ENCODE measurements at regions not wholly inside any gene's neighbourhood (a gene's known extent, or its start where the extent isn't known, plus 50 kb on each side); places are given as distances from the start of the nearest gene placed in this dataset.
"Not testable (repeated sequence)": the region's sequence is repeated elsewhere in the genome, so short reads cannot be mapped to it uniquely, and the experiment has no call there.

DNA sequence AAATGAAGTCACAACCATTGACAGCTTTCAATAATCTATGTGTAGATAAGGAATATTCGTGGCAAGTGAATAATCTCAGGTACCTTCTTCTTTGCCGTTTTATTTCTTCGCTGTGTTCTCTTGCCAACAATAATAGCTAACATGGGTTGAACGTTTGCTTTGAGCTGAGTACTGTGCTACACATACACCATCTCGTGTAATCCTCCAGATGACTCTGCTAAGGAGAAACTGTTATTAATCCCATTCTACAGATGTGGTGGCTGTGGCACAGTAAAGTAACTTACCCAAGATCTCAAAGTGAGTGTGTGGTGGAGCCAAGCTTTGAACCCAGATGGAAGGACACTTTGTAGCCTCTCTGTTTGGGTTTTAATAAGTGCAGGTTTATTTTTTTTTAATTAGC, 179.7 kb downstream of the C9orf152 start:
- DNase-seq: no peak

DNA sequence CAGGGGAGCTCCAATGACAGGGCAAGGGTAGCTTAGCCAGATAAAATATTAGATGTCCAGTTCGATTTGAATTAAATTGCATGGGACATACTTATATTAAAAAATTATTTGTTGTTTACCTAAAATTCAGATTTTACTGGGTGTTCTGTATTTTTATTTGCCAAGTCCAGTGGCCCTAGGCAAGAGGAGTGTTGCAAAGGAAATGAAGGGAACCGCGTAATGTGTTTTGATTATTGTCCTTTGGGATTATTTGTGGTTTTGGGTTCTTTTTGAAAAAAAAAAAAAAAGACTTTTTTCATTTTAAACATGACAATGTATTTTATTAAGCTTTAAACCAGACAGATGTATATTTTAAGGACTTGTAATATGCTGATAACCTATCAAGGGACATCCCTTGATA, 179.3 kb downstream of the C9orf152 start:
- no peak for DNase-seq

DNA sequence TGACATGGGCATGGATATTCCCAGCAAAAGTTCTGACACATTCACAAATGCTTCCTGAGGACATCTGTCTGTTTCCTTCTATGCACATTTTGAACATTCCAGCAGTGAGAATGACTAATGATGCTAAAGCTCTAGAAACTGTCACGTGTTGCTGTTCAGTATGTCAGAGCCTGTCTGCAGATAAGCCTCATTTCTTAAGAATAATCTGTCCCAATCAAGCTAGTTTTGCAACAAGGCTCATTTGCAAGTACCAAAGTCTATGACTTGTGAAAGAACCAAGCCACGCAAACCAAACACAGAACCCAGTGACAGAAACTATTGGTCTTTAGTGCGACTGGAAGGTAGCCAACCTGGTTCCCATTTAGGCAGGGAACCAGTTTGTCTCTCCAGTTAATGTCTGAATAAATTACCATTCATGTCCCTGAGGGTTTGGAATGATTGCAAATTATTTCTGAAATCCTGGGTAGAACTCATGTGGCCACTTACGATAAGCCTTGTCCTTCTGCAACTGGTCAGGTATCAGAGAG, 178.5 kb downstream of the C9orf152 start:
- DNase-seq: no peak

DNA sequence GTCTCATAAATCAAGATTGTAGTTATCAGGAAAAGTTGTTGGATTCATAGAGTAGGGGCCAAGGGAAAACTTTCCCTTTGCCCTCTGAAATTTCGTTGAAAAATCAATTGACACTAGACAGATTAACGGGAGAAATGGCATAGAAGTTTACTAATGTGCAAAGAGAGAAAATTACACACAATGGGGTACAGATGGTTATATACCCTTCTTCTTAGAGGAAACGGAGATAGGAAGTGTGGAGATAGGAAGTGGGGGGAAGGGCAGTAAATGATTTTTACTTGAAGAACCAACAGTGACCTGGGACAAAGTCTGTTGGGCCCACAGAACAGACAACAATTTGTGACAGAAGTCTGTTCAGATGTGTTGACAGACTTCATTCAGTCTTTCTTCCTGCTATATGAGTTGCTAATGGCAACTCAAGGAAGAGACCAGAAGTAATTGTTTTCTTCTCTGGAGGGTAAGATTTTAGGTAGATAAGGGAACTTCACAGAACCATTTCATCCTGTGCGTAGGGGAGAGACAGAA, 177.9 kb downstream of the C9orf152 start:
- no peak for DNase-seq

DNA sequence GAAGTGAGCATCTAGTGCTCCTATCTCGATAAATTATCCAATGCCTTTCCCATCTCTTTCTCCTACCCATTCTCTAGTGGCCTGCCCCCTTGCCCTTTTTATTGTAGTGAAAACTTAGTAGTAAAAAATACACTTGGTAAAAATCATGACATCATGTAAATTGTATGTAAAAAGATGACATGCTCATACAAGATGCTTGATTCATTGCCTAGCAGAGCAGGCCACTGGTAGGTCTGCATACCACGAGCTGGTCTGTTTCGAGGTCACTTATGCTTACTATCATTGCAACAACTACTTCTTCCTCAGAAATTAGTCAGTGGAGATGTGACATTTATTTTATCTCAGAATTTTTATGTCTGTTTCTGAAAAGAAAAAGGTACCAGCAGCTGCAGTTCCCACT, 177.3 kb downstream of the C9orf152 start:
- DNase-seq: no peak

DNA sequence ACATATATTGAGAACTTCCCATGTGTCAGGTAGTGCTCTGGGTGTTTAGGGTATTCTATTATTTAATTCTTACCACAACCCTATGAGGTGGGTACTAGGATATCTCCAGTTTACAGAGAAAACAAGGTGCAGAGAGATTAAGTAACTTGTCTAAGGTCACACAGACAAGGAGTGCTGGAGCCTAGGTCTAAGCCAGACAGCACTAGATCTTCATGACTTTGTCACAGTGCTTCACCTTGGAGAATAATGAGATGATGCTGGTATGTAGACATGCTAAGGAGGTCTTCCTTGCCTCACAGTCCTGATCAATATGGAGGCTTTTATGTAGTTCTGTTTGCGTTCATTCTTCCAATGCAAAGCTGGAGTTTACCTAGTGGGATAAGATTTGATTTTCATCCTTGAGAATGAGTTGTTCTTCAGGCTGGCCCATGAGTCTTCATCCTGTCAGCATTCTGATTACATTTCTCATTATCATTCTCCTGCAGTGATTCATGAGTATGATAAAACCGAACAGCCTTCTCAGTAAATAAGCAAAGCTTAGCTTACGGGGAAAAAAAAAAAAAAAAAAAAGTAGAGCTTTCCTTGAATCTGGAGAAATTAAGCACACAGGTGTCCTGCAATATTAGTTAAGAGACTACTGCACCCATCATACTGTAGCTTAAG, 176.3 kb downstream of the C9orf152 start:
- no peak for DNase-seq

DNA sequence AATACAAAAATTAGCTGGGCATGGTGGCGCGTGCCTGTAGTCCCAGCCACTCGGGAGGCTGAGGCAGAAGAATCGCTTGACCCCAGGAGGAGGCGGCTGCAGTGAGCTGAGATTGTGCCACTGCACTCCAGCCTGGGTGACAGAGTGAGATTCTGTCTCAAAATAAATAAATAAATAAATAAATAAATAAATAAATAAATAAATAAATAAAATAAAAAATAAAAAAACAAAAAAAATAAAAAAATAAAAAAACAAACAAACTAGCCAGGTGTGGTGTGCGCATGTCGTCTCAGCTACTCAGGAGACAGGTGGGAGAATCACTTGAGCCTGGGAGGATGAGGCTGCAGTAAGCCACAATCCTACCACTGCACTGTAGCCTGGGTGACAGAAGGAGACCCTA, 175.4 kb downstream of the C9orf152 start:
- not testable (repeated sequence) for DNase-seq

DNA sequence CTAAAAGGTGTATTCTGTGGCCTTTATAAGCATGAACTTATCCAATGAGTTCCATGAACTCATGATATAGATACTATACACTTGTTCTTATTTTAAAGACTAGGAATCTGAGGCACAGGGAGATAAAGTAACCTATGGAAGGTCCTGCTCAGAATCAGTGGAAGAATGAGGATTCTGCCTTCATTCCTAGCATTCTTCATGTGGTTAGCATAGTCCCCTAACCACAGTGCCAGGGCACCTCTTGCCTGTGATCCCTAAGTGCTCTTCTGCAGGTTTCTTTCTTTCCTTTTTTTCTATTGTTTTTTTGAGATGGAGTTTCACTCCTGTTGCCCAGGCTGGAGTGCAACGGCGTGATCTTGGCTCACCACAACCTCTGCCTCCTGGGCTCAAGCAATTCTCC, 174.1 kb downstream of the C9orf152 start:
- DNase-seq: no peak

DNA sequence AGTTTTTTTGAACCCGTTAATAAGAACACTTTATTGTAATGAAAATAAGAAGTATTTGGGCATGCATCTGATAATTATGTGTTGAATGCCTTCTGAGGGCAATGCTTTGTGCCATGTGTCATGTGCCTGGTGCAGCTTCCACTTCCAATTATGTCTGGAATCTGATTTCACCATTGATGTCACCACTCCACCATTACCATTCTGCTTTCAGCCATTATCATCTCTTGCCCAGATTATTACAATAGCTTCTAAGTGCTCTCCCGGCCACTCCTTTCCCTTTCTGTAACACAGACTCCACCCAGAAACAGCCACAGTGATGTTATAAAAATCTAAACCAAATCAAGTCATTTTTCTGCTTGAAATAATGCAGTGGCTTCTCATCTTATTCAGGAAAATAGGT, 171.7 kb downstream of the C9orf152 start:
- DNase-seq: no peak

DNA sequence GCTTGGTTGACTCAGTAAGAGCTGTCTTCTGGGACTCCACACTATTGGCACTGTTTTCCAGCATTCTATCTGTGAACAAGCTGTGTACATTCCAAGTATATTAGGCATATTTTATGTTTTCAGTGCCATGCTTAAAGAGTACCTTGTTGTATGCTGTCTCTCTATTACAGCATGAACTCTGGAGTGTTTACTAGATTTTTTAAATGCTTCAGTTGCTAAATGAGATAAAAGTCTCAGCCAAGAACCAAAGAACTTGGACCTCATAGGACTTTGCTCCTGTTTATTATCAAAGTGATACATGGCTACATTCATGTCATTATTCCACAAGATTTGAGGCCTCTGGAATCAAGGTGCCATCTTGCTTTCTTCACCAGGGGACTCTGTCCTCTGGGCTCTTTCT, 167.2 kb downstream of the C9orf152 start:
- DNase-seq: no peak

DNA sequence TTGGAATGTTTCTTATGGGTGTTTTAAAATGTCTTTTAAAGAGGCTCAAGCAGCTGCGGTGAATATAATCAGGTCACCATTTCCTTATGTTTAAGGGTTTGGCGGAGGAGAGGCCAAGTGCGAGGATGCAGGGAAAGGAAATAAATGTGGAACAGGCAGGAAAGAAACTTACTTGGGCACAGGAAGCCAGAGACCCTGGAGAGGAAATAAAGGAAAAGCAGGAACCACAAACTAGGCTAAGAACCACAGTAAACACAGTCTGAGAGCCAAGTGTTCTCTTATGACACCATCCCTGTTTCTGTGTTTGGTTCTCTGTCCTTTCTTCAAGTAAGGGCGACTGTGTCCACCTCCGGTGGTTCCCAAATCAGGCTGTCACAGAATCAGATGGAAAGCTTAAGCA, 166.5 kb downstream of the C9orf152 start:
- DNase-seq: no peak

DNA sequence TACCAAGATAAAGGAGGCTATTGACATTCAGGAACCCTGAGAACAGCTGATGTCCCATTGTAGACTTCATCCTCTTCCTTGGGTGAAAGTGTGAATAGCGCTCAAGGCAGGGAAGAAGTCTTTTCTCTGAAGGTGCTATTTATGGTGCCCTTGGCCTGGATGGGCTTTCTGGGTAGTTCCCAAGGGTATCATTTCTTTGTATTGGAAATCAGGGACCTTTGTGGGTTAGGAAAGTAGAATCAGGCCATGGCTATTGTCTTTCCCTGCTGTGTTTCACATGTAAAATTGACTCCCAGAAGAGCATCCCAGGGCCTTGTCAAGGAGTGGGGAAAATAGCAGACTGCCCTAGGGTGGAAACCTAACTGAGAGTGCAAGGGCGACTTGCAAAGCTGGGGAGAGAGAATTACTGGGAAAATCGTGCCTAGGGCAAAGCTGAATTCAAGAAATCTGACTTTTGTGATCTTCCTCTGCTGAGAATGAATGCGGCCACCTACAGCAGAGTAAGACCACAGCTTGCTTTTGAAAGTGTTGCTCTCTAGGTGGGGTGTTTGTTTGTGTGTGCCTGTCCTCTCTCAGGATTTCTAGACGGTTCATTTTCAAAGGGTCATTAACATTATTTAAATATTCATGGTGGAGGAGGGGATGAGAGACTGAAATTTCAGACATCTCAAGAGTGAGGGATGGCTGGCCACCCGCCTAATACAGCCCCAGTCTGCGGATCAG, 160.6 kb downstream of the C9orf152 start:
- DNase-seq: no peak

DNA sequence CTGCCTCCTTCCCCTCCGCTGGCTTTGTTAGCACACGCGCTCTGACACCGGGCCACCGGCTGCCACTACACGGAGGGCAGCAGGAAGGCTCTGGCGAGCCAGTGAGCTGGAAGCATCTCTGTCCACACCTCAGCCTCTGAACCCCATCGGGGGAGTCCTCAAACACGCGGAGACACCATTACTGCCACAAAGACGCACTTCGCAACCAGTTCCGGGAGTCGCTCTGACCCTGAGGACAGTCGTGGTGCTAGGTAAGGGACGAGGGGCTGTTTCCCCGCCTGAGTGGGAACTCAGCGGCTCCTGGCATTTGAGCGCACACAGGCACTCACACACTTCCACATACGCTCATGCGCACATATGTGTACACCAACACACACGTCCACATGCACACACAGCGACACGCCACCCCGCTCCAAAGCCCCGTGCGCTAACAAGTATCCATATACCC, 160.0 kb downstream of the C9orf152 start:
- no peak for DNase-seq

DNA sequence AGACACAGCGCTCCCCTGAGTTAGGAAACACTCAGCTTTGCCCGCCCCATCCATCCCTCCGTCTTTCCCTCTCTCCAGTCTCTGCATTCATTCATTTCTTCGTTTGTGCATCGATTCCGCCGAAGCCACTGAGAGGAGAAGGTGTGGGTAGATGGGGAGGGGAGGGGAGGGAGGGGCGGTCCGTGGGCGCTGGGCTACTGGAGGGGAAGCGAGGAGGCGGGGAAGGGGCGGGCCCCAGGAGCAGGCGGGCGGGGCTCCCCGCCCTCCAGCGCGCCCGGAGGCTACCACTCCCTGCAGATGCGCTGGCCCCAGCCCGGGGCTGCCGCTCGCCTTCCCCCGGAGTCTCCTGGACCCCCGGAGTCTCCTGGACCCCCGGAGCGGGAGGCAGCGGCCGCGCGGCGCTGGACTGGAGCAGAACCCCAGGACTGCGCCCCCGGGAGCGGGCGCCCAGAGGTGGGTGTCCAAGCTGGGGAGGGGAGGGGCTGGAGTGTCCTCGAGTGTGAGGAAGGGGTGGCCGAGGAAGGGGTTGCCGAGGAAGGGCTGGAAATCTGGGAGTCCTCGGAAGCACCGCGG, 159.5 kb downstream of the C9orf152 start:
- DNase-seq: peak; percentile 64

DNA sequence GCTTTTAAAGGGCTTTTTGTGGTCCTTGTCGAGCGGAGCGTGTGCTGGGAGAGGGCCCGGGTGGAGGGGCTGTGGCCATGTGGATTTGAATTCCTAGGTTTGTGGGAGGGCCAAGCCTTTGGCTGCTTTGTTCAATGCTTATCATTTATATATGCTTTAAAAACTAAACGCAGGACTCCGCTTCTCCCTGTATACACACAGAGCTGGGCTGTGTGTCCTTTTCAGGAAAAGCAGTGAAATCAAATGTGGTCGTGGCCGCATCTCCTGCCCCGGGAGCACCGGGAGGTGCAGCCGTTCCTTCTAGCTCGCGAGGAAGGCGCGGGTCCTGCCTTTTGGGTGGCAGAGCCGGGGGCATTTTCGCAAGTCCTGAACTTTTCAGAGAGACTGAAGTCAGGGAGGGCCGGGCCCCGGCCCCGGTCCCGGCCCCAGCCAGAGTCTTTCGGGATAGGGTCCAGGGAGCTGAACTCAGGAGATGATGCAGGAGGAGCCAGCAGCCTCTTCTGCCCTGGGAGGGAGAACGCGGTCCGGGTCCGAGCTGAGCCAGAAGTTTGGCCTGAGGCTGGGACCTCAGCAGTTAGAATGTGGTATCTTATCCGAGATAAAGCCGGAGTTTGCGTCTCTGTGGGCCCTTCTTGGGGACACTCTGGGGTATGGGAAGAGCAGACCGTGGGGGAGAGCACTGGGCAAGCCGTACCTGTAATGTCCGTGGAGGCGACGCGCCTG, 158.8 kb downstream of the C9orf152 start:
- DNase-seq: no peak

DNA sequence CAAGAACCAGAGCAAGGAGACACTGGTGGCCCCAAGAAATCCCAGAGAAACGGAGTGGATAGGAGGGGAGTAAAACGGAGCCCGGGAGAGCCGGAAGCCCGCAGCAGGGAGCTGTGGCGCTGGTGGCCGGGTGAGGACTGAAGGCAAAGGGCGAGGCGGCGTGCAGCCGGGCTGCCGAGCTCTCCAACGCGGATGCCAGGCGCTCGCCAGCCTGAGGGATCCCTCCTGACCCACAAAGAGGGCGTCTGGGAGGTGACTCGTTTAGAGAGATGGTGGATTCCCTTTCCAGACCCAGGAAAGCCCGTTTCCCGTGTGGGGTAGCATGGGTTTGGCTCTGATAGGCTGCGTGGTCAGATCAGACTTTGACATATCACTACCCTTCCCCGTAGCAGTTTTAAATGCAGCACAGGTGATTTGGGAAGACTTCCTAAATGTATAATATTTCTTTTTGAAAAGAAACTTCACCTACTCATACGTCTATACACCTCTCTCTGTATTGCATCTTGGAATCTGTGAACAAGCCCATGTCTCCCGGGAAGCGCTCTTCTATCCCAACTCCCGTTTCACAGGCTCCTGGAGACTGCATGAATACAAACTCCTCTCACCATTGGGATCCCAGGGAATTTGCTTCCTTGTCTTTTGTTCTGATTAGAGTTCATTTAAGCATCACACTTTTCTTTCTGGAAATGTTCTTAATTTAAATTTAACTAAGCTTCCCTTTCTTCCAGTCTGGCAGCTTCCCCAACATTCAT, 158.1 kb downstream of the C9orf152 start:
- no peak for DNase-seq

DNA sequence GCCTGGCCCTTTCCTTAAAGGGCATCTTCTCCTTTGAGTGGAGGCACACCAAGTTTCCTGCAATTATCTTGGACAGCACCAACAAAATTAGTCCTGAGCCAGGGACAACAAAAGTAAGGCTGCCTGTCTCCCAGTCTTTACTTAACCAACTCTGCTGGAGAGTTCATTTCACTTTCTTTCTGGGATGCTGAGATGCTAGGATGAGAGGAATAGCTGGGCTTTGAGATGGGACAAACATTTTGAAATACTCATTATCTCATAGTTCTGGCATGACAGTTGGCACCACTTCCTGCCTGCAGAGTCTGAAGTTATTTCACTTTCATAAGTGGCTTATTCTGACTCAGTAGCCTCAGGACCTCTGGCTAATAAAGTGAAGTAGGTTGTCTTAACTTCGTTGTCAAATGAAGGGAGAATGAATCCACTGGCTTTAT, 157.0 kb downstream of the C9orf152 start:
- no peak for DNase-seq

DNA sequence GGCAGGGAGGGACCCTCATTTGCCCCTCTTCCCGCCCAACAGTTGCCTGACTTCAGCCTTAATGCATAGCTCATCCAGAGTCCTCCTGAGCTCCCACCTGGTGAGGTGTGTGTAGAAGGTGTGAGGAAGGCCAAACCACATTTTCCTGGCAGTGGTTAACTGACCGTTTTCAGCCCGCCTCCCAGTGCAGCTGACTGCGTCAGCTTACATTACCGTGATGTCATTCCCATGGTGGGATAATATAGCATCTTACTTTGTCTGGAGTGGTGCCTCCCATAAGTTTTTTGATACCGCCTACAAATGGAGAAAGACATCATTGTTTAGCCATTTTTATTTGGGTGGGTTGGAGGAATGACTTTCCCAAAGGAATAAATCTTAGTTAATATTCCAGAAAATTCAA, 151.9 kb downstream of the C9orf152 start:
- DNase-seq: no peak

DNA sequence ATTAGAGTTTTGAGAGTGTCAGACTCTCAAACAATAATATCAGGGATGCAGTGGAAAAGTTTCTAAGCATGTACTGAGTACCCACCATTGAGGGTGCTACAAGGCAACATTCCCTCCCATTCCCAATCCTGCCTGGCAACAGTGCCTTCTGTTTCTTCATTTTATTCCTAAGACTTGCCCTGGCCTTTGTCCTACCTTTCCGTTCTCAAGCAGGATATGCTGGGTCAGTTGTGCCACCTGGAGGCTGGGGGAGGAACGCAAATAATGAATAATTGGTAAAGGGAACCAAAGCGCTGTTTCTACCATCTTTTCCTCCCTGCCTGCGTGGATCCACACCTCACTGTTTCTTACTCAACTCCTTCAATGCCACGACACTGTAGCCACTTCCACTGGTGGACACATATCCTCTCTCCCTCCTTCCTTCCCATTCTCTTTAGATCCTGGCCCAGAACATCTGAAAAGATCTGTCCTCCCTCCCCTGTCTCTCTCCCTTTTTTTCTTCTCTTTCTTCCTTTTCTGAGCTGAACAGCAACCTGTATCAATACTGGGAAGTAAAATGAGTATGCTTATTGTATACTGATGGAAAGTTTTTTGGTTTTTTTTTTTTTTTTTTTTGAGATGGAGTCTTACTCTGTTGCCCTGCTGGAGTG, 149.5 kb downstream of the C9orf152 start:
- DNase-seq: peak; percentile 43

DNA sequence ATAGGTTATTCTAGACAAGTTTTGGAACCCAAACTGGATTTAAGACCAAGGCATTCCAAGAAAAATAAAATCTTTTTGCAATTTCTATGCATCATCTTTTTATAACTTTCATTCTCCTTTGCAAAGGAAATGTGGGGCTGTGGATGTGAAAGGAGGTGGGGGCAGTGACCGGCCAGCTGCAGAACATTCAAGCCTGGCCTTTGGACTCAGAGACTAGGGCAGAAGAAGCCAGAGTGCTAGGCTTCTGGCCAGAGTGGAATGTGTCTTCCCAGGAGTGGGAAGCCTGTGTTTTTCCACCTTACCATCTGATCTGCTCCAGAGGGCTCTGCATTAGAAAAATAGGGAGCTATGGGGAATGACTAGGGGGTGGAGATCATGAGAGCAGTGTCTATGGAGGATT, 148.5 kb downstream of the C9orf152 start:
- no peak for DNase-seq

DNA sequence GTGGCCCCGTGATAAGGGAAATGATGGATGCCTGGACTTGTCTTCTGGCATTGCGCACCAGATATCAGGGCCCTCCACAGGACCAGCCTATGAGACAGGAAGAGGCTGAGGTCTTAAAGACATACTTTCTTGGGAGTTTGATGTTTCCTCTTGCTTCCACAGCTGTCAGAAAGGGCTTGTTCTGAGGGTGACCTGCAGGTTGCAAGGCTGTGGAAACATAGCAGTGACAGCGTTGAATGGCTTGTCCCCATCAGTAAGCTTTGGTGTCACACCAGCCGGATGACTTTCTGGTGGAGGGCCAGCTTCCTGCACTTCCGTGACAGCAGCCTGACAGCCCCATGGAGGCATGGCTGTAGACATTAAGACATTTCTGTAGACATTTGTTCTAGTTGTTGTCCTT, 143.2 kb downstream of the C9orf152 start:
- no peak for DNase-seq

DNA sequence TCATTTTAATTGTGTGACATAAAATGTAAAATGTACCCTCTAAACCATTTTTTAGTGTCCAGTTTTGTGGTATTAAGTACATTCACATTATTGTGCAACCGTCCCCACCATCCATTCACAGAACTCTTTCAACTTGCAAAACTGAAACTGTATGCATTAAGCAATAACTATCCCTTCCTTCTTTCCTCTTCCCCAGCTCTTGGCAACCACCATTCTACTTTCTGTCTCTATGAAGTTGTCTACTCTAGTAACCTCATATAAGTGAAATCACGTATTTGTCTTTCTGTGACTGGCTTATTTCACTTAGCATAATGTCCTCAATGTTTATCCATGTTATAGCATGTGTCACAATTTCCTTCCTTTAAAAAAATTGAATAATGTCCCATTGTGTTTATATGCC, 142.4 kb downstream of the C9orf152 start:
- no peak for DNase-seq
